ENCODE measurements at regions not wholly inside any gene's neighbourhood (a gene's known extent, or its start where the extent isn't known, plus 50 kb on each side); places are given as distances from the start of the nearest gene placed in this dataset.

DNA sequence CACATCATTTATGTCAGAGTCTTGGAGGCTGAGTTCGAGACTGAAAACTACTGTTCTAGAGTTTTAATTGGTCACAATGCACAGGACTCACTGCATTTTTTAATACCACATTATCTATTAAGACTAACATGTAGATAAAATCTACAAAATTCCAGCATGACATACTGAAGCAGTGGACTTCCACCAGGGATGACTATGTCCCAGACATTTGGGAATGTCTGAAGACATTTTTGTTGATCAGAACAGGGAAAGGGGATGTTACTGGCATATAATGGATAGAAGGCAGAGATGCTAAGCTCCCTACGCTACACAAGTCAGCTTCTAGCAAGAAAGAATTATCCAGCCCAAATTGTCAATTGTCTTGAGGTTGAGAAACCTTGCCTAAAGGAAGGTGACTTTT lies 419.0 kb upstream of the TGFBR2 start:
- TF ChIP-seq, protein P1, sequence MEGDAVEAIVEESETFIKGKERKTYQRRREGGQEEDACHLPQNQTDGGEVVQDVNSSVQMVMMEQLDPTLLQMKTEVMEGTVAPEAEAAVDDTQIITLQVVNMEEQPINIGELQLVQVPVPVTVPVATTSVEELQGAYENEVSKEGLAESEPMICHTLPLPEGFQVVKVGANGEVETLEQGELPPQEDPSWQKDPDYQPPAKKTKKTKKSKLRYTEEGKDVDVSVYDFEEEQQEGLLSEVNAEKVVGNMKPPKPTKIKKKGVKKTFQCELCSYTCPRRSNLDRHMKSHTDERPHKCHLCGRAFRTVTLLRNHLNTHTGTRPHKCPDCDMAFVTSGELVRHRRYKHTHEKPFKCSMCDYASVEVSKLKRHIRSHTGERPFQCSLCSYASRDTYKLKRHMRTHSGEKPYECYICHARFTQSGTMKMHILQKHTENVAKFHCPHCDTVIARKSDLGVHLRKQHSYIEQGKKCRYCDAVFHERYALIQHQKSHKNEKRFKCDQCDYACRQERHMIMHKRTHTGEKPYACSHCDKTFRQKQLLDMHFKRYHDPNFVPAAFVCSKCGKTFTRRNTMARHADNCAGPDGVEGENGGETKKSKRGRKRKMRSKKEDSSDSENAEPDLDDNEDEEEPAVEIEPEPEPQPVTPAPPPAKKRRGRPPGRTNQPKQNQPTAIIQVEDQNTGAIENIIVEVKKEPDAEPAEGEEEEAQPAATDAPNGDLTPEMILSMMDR (IDR thresholded peaks at IDR 0.05) = no peak
- no peak for TF ChIP-seq POLR2A (IDR thresholded peaks at IDR 0.05)
